K562 (cell line): ENCODE measurements at regions not wholly inside any gene's neighbourhood (a gene's known extent, or its start where the extent isn't known, plus 50 kb on each side); places are given as distances from the start of the nearest gene placed in this dataset.

Experiments used
- BCOR ChIP-seq: fragments of 450-650 bp; IDR thresholded peaks from 2 replicates; pipeline ENCODE4 v1.6.1; 2016
- BRD4 ChIP-seq: fragments of 200-600 bp; sonication (generic); IDR thresholded peaks from 2 replicates; pipeline ENCODE4 v1.6.1; 2017; ENCODE audit warnings: inconsistent platforms
- C11orf30 ChIP-seq: fragments of 450-650 bp; IDR thresholded peaks from 2 replicates; pipeline ENCODE4 v1.6.1; 2016; ENCODE audit warnings: low read depth, mild to moderate bottlenecking
- FOXA1 ChIP-seq: fragments of 450-650 bp; IDR thresholded peaks from 2 replicates; pipeline ENCODE4 v1.6.1; 2016; ENCODE audit warnings: mild to moderate bottlenecking, borderline replicate concordance
- KDM5B ChIP-seq: fragments of 200-600 bp; sonication (generic); IDR thresholded peaks from 2 replicates; pipeline ENCODE4 v1.6.1; 2012; ENCODE audit warnings: low read depth, mild to moderate bottlenecking, moderate library complexity, low read length, control low read depth, inconsistent platforms; ENCODE audit not compliant: insufficient replicate concordance
- KLF10 ChIP-seq: fragments of 250-450 bp; sonication (Bioruptor Pico); IDR thresholded peaks from 2 replicates; pipeline ENCODE4 v1.6.1; 2021; ENCODE audit warnings: matching md5 sums
- NFIX ChIP-seq: fragments of 250-450 bp; sonication (Bioruptor Pico); IDR thresholded peaks from 2 replicates; pipeline ENCODE4 v1.4.0; 2020; ENCODE audit warnings: low read depth, mild to moderate bottlenecking, moderate library complexity
- NR4A1 ChIP-seq, 2 experiments: fragments of 250-450 bp in 1 of 2; fragments of 450-650 bp in 1 of 2; sonication (Bioruptor Pico) in 1 of 2; IDR thresholded peaks; 2 replicates each; pipeline versions ENCODE4 v1.4.0 to v1.6.1; 2016 to 2020; ENCODE audit warnings: mild to moderate bottlenecking in 2 of 2, missing compliant biosample characterization in 1 of 2, missing genetic modification characterization in 1 of 2, moderate library complexity in 1 of 2
- PURB ChIP-seq: sonication (generic); formaldehyde crosslinking; IDR thresholded peaks from 2 replicates; pipeline ENCODE4 v1.9.0; 2021; ENCODE audit warnings: low read depth, mild to moderate bottlenecking, missing genetic modification reagents
- SIRT6 ChIP-seq: IDR thresholded peaks from one replicate; pipeline ENCODE4 v1.6.1; 2012; ENCODE audit warnings: low read depth, mild to moderate bottlenecking, control low read depth, inconsistent platforms, low read length, moderate library complexity
- TAF7 ChIP-seq: fragments of 450-650 bp; IDR thresholded peaks from 2 replicates; pipeline ENCODE4 v1.6.1; 2016; ENCODE audit warnings: missing genetic modification characterization, missing compliant biosample characterization
- TBP ChIP-seq: optimal IDR thresholded peaks from 2 replicates; pipeline ENCODE3; 2011; ENCODE audit warnings: low read depth, low read length, improper control_type of control experiment
- ZC3H8 ChIP-seq: fragments of 450-650 bp; IDR thresholded peaks from 2 replicates; pipeline ENCODE4 v1.6.1; 2017
- ZNF217 ChIP-seq: sonication (generic); formaldehyde crosslinking; IDR thresholded peaks from 2 replicates; pipeline ENCODE4 v1.8.0; 2022; ENCODE audit warnings: mild to moderate bottlenecking, missing genetic modification reagents
- ZNF23 ChIP-seq: fragments of 250-450 bp; sonication (Bioruptor Pico); IDR thresholded peaks from 2 replicates; pipeline ENCODE4 v1.4.0; 2020; ENCODE audit warnings: mild to moderate bottlenecking
- ZNF24 ChIP-seq: fragments of 450-650 bp; IDR thresholded peaks from 2 replicates; pipeline ENCODE4 v1.6.1; 2016
- ZNF436 ChIP-seq: fragments of 250-450, 450-650 bp; sonication (Bioruptor Pico); formaldehyde crosslinking; IDR thresholded peaks from 2 replicates; pipeline ENCODE4 v1.7.0; 2020; ENCODE audit warnings: mild to moderate bottlenecking
- ZNF696 ChIP-seq: fragments of 250-450 bp; sonication (Bioruptor Pico); conservative IDR thresholded peaks from 2 replicates; pipeline ENCODE4 v1.4.0; 2020; ENCODE audit warnings: mild to moderate bottlenecking, moderate library complexity
- ZNF75A ChIP-seq: fragments of 450-650 bp; formaldehyde crosslinking; IDR thresholded peaks from 2 replicates; pipeline ENCODE4 v1.4.0; 2020; ENCODE audit warnings: mild to moderate bottlenecking
- TF ChIP-seq, protein P1 (sequence below): fragments of 250-450 bp; sonication (Bioruptor Pico); IDR thresholded peaks from 2 replicates; pipeline ENCODE4 v1.4.0; 2020; ENCODE audit warnings: mild to moderate bottlenecking, moderate library complexity
- TF ChIP-seq, protein P2 (sequence below): fragments of 450-650 bp; formaldehyde crosslinking; IDR thresholded peaks from 2 replicates; pipeline ENCODE4 v1.4.0; 2020; ENCODE audit warnings: mild to moderate bottlenecking, moderate library complexity
- TF ChIP-seq, protein P3 (sequence below), 2 experiments: fragments of 450-650 bp; conservative IDR thresholded peaks; 2 replicates each; pipeline ENCODE4 v1.6.1; 2017; ENCODE audit warnings: mild to moderate bottlenecking in 2 of 2, moderate library complexity in 2 of 2
- TF ChIP-seq, protein P4 (sequence below): fragments of 450-650 bp; formaldehyde crosslinking; IDR thresholded peaks from 2 replicates; pipeline ENCODE4 v1.4.0; 2022; ENCODE audit warnings: mild to moderate bottlenecking, moderate library complexity

DNA sequence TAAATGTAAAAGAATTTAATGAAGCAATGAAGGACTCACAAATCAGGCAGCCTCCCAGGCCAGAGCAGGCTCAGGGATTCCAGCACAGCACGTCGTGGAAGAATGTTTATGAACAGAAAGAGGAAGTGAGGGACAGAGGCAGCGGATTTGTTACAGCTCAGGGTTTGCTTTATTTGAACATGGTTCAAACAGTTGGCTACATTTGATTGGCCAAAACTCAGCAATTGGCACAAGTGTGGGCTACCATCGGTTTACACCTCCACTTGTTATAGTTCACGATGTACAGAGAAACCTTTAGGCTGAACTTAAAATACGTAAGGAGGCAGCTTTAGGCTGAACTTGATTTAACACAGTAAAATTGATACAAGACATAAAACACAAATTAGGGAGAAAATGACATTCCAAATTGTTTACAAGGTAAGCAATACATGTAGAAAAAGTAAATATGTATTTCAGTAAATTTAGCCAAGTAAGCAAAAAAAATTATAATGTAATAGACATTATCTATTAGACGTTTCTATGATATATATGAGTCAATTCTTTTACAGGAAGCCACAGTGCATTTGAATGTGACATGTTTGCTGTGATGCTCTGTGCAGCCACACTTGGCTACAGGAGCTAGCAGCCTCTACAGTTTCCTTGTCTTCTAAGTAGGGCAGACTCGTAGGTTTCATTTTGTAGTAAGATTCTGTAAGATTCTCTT is 126.5 kb downstream of the ADSS2 start (continued):
- TF ChIP-seq, protein P1, sequence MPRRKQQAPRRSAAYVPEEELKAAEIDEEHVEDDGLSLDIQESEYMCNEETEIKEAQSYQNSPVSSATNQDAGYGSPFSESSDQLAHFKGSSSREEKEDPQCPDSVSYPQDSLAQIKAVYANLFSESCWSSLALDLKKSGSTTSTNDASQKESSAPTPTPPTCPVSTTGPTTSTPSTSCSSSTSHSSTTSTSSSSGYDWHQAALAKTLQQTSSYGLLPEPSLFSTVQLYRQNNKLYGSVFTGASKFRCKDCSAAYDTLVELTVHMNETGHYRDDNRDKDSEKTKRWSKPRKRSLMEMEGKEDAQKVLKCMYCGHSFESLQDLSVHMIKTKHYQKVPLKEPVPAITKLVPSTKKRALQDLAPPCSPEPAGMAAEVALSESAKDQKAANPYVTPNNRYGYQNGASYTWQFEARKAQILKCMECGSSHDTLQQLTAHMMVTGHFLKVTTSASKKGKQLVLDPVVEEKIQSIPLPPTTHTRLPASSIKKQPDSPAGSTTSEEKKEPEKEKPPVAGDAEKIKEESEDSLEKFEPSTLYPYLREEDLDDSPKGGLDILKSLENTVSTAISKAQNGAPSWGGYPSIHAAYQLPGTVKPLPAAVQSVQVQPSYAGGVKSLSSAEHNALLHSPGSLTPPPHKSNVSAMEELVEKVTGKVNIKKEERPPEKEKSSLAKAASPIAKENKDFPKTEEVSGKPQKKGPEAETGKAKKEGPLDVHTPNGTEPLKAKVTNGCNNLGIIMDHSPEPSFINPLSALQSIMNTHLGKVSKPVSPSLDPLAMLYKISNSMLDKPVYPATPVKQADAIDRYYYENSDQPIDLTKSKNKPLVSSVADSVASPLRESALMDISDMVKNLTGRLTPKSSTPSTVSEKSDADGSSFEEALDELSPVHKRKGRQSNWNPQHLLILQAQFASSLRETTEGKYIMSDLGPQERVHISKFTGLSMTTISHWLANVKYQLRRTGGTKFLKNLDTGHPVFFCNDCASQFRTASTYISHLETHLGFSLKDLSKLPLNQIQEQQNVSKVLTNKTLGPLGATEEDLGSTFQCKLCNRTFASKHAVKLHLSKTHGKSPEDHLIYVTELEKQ (CRISPR knock-in tag), result no peak; the same call in 1 of the 2 replicates
- TF ChIP-seq ZNF436, result no peak
- TF ChIP-seq FOXA1, result no peak
- no peak for TF ChIP-seq NR4A1 (CRISPR knock-in tag; IDR thresholded peaks at IDR 0.05)
- 0 out of 2 replicates have a peak, but pooled peaks have one; percentile 26 for TF ChIP-seq NR4A1 (tag; IDR thresholded peaks at IDR 0.05)
- peak; percentile 92 for TF ChIP-seq ZNF24
- TF ChIP-seq, protein P2, sequence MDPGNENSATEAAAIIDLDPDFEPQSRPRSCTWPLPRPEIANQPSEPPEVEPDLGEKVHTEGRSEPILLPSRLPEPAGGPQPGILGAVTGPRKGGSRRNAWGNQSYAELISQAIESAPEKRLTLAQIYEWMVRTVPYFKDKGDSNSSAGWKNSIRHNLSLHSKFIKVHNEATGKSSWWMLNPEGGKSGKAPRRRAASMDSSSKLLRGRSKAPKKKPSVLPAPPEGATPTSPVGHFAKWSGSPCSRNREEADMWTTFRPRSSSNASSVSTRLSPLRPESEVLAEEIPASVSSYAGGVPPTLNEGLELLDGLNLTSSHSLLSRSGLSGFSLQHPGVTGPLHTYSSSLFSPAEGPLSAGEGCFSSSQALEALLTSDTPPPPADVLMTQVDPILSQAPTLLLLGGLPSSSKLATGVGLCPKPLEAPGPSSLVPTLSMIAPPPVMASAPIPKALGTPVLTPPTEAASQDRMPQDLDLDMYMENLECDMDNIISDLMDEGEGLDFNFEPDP (CRISPR knock-in tag), result no peak
- no peak for TF ChIP-seq TAF7 (tag)
- TF ChIP-seq ZNF23 (CRISPR knock-in tag), result 0 out of 2 replicates have a peak, but pooled peaks have one; percentile 48
- TF ChIP-seq TBP, result no peak
- peak; percentile 14; the same call in 1 of the 2 replicates for TF ChIP-seq NFIX (CRISPR knock-in tag)
- no peak for TF ChIP-seq SIRT6
- TF ChIP-seq ZNF696 (CRISPR knock-in tag), result no peak
- no peak for TF ChIP-seq KLF10 (CRISPR knock-in tag)
- TF ChIP-seq ZNF75A, result 0 out of 2 replicates have a peak, but pooled peaks have one; percentile 58
- TF ChIP-seq, protein P3, sequence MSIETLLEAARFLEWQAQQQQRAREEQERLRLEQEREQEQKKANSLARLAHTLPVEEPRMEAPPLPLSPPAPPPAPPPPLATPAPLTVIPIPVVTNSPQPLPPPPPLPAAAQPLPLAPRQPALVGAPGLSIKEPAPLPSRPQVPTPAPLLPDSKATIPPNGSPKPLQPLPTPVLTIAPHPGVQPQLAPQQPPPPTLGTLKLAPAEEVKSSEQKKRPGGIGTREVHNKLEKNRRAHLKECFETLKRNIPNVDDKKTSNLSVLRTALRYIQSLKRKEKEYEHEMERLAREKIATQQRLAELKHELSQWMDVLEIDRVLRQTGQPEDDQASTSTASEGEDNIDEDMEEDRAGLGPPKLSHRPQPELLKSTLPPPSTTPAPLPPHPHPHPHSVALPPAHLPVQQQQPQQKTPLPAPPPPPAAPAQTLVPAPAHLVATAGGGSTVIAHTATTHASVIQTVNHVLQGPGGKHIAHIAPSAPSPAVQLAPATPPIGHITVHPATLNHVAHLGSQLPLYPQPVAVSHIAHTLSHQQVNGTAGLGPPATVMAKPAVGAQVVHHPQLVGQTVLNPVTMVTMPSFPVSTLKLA (conservative IDR thresholded peaks at IDR 0.05), result no peak; a peak in 1 of 4 replicates
- no peak for TF ChIP-seq ZC3H8
- TF ChIP-seq BRD4, result no peak
- TF ChIP-seq C11orf30, result peak; percentile 98
- TF ChIP-seq BCOR, result peak; percentile 35; the same call in 1 of the 2 replicates
- no peak for TF ChIP-seq KDM5B
- no peak for TF ChIP-seq ZNF217 (CRISPR knock-in tag)
- no peak for TF ChIP-seq PURB (CRISPR knock-in tag)
- TF ChIP-seq, protein P4, sequence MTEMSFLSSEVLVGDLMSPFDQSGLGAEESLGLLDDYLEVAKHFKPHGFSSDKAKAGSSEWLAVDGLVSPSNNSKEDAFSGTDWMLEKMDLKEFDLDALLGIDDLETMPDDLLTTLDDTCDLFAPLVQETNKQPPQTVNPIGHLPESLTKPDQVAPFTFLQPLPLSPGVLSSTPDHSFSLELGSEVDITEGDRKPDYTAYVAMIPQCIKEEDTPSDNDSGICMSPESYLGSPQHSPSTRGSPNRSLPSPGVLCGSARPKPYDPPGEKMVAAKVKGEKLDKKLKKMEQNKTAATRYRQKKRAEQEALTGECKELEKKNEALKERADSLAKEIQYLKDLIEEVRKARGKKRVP (CRISPR knock-in tag), result peak; percentile 27; the same call in 1 of the 2 replicates
